Keratinocyte (primary cell): ENCODE measurements at regions not wholly inside any gene's neighbourhood (a gene's known extent, or its start where the extent isn't known, plus 50 kb on each side); places are given as distances from the start of the nearest gene placed in this dataset.

Experiments
- DNase-seq: peaks from one replicate; pipeline ENCODE4 v3.0.0-alpha.2; 2011; ENCODE audit warnings: low read depth, missing footprints, low spot score
- FAIRE-seq: peaks from 2 replicates; lab custom pipeline; 2011; peaks lifted over from hg19 to GRCh38; lab: Jason Lieb, UNC
- H2AFZ ChIP-seq: 2 replicates; pipeline ENCODE4 v1.6.0; 2012; ENCODE audit warnings: low read length, control low read depth, inconsistent platforms; ENCODE audit not compliant: control insufficient read depth
- H3K27ac ChIP-seq: 2 replicates; pipeline ENCODE4 v1.5.1; 2011; ENCODE audit warnings: low read length; ENCODE audit not compliant: control insufficient read depth, insufficient read depth
- H3K27me3 ChIP-seq: 3 replicates; pipeline ENCODE4 v1.6.0; 2011; ENCODE audit warnings: low read length; ENCODE audit not compliant: control insufficient read depth, insufficient read depth; ENCODE audit errors: extremely low read depth
- H3K36me3 ChIP-seq, 2 experiments: 2 replicates in 1 of 2; 3 replicates in 1 of 2; pipeline ENCODE4 v1.5.1; 2011; ENCODE audit warnings: low read length in 2 of 2, mild to moderate bottlenecking in 1 of 2; ENCODE audit not compliant: control insufficient read depth in 2 of 2, insufficient read depth in 2 of 2; ENCODE audit errors: extremely low read depth in 1 of 2
- H3K4me1 ChIP-seq: 3 replicates; pipeline ENCODE4 v1.5.1; 2011; ENCODE audit warnings: low read length; ENCODE audit not compliant: control insufficient read depth, insufficient read depth; ENCODE audit errors: extremely low read depth
- H3K4me2 ChIP-seq: 3 replicates; pipeline ENCODE4 v1.6.0; 2011; ENCODE audit warnings: low read depth, low read length; ENCODE audit not compliant: control insufficient read depth, insufficient read depth; ENCODE audit errors: extremely low read depth
- H3K4me3 ChIP-seq, 3 experiments: fragments of 200-600 bp in 1 of 3; sonication (generic) in 1 of 3; 2 replicates in 2 of 3; 3 replicates in 1 of 3; pipeline ENCODE4 v1.5.1; 2011 to 2016; ENCODE audit warnings: low read length in 3 of 3, mild to moderate bottlenecking in 3 of 3, control low read depth in 2 of 3, inconsistent platforms in 1 of 3, low read depth in 1 of 3, mixed read lengths in 1 of 3, mixed run types in 1 of 3, moderate library complexity in 1 of 3; ENCODE audit not compliant: control insufficient read depth in 2 of 3, insufficient read depth in 2 of 3; ENCODE audit errors: extremely low read depth in 1 of 3
- H3K79me2 ChIP-seq: 2 replicates; pipeline ENCODE4 v1.6.0; 2012; ENCODE audit warnings: low read length; ENCODE audit not compliant: control insufficient read depth, insufficient read depth
- H3K9ac ChIP-seq: 3 replicates; pipeline ENCODE4 v1.6.0; 2011; ENCODE audit warnings: low read length; ENCODE audit not compliant: control insufficient read depth, insufficient read depth; ENCODE audit errors: extremely low read depth
- H3K9me1 ChIP-seq: 3 replicates; pipeline ENCODE4 v1.6.0; 2011; ENCODE audit warnings: low read length; ENCODE audit not compliant: control insufficient read depth, insufficient read depth; ENCODE audit errors: extremely low read depth
- H3K9me3 ChIP-seq: 2 replicates; pipeline ENCODE4 v1.5.1; 2012; ENCODE audit warnings: low read depth, low read length; ENCODE audit not compliant: control insufficient read depth
- H4K20me1 ChIP-seq: 3 replicates; pipeline ENCODE4 v1.6.0; 2011; ENCODE audit warnings: low read length; ENCODE audit not compliant: control insufficient read depth, insufficient read depth; ENCODE audit errors: extremely low read depth
- EZH2 ChIP-seq: IDR thresholded peaks from one replicate; pipeline ENCODE4 v1.6.1; 2012; ENCODE audit warnings: inconsistent platforms, mild to moderate bottlenecking, low read length, moderate library complexity
- dilution Hi-C: fragments of 300-500 bp; cut with MboI; formaldehyde crosslinking; loops from one replicate; pipeline ENCODE4 v1.7.0; 2020; ENCODE audit warnings: low sequenced_read_pairs; ENCODE audit not compliant: extremely low pct_ligation_motif_present
- TF ChIP-seq, protein P1 (sequence below), 3 experiments: IDR thresholded peaks in 1 of 3; conservative IDR thresholded peaks in 1 of 3; optimal IDR thresholded peaks in 1 of 3; 2 replicates in 2 of 3; 3 replicates in 1 of 3; pipeline versions ENCODE3 to v1.5.1; 2011; ENCODE audit warnings: low read length in 3 of 3, mild to moderate bottlenecking in 3 of 3, moderate library complexity in 2 of 3, control low read depth in 1 of 3, inconsistent platforms in 1 of 3; ENCODE audit not compliant: insufficient read depth in 2 of 3; ENCODE audit errors: extremely low read depth in 1 of 3

DNA sequence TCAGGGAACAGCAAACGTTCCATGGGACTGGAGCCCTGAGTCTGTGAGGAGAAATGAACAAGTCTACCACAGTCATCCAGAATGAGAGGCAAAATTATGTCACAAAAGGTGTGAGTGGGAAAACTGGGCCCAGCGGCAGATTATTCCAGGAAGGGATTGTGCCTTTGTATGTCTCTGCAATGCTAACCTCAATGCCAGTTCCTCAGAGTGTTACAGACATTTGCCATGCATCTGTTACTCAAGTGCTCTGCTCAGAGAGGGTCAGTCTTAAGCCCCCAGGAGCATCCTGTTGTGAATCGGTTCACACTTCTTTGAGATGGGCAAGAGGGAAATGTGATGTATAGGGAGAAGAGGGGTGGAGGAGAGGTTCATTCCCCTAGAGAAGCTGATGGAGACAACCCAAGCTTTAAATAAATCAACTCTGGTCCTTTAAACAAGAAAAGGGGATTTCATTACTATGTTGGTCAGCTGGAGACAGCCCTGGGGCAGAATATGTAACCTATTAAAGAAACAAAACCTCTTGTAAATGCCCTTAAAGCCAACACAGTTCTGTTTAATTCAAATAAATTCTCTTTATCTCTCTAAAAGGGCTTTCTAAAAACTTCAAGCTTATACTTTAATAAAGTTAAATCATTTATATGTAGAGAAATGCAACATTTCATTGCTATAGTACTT lies 85.9 kb upstream of the GRB10 start:
- DNase-seq = no peak

DNA sequence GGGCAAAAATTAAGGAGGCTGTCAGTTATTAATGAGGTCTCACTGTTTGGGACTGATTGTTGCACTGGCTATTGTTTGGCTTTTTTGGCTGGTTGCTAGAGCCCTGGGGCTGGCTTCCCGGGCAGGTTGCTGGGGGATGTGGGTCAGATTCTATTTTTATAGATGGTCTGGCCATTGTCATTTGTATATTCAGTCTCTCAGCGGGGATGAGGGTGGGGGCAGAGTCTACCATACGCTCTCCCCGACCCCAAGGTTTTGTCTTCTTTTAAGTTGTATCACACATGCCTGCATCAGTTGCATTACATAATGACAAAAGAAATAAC lies 84.3 kb upstream of the GRB10 start:
- dilution Hi-C loops = no loop called here
- Histone ChIP-seq H3K4me1 (peaks cover 7% of the 10 kb centered on the region), H3K4me3 (no peak overlapping the region), H3K27me3 (peaks cover 13% of the 10 kb centered on the region), H3K4me2 (no peak overlapping the region), H3K27ac (no peak overlapping the region), H3K36me3 (no peaks in the 10 kb centered on the region), H2AFZ (no peak overlapping the region), H3K9ac (no peak overlapping the region), H3K9me1 (no peaks in the 10 kb centered on the region), H4K20me1 (no peaks in the 10 kb centered on the region), H3K9me3 (no peaks in the 10 kb centered on the region), H3K79me2 (no peaks in the 10 kb centered on the region)
- FAIRE-seq (no peak), DNase-seq (no peak)
- TF ChIP-seq, protein P1, sequence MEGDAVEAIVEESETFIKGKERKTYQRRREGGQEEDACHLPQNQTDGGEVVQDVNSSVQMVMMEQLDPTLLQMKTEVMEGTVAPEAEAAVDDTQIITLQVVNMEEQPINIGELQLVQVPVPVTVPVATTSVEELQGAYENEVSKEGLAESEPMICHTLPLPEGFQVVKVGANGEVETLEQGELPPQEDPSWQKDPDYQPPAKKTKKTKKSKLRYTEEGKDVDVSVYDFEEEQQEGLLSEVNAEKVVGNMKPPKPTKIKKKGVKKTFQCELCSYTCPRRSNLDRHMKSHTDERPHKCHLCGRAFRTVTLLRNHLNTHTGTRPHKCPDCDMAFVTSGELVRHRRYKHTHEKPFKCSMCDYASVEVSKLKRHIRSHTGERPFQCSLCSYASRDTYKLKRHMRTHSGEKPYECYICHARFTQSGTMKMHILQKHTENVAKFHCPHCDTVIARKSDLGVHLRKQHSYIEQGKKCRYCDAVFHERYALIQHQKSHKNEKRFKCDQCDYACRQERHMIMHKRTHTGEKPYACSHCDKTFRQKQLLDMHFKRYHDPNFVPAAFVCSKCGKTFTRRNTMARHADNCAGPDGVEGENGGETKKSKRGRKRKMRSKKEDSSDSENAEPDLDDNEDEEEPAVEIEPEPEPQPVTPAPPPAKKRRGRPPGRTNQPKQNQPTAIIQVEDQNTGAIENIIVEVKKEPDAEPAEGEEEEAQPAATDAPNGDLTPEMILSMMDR (optimal IDR thresholded peaks at IDR 0.05 in 1 of 3, IDR thresholded peaks at IDR 0.05 in 1 of 3, conservative IDR thresholded peaks at IDR 0.05 in 1 of 3; ENCODE audit: extremely low read depth in 1 of 3, insufficient read depth in 2 of 3, low read length in 3 of 3) = no peak
- TF ChIP-seq EZH2 = no peak

More for the DNA sequence above, 85.9 kb upstream of the GRB10 start:
- Histone ChIP-seq H3K9ac (no peak overlapping the region), H3K9me1 (no peaks in the 10 kb centered on the region), H3K9me3 (no peaks in the 10 kb centered on the region), H3K4me3 (no peak overlapping the region), H3K36me3 (no peaks in the 10 kb centered on the region), H3K27me3 (peaks cover 18% of the 10 kb centered on the region), H4K20me1 (no peaks in the 10 kb centered on the region), H3K4me2 (no peak overlapping the region), H2AFZ (no peak overlapping the region), H3K79me2 (no peaks in the 10 kb centered on the region), H3K4me1 (peaks cover 7% of the 10 kb centered on the region), H3K27ac (no peak overlapping the region)
- TF ChIP-seq EZH2 = no peak
- TF ChIP-seq, protein P1 (optimal IDR thresholded peaks at IDR 0.05 in 1 of 3, IDR thresholded peaks at IDR 0.05 in 1 of 3, conservative IDR thresholded peaks at IDR 0.05 in 1 of 3; ENCODE audit: extremely low read depth in 1 of 3, insufficient read depth in 2 of 3, low read length in 3 of 3) = no peak
- FAIRE-seq = no peak
- dilution Hi-C loops = no loop called here
